ENCODE measurements at regions not wholly inside any gene's neighbourhood (a gene's known extent, or its start where the extent isn't known, plus 50 kb on each side); places are given as distances from the start of the nearest gene placed in this dataset.

DNA sequence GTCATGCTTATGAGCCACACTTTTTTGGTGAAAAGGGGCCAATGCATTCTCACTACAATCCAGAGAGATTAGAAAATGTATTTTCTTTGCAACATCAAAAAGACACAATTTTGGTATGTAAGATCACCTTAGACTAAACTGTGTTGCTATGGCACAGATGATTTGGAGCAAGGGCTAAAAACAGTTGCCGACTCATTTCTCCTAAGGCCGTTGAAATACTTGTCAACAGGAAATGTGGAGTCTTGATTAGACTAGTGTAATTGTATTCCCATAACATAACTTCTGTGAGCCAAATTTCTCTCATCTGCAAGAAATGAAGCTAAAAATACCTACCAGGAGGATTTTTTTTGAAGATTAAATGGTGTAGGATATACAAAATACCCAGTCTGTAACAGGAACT, 2547.7 kb downstream of the ARAP2 start:
- TF ChIP-seq RAD21 (IDR thresholded peaks at IDR 0.05; ENCODE audit: low read depth) (no peak), NFIC (IDR thresholded peaks at IDR 0.05) (no peak), EP300 (IDR thresholded peaks at IDR 0.05; ENCODE audit: borderline replicate concordance) (no peak), TEAD4 (IDR thresholded peaks at IDR 0.05) (no peak), CREB1 (IDR thresholded peaks at IDR 0.05; ENCODE audit: low read depth) (no peak), EGR1 (IDR thresholded peaks at IDR 0.05) (no peak)
- TF ChIP-seq, protein P1, sequence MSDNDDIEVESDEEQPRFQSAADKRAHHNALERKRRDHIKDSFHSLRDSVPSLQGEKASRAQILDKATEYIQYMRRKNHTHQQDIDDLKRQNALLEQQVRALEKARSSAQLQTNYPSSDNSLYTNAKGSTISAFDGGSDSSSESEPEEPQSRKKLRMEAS (IDR thresholded peaks at IDR 0.05): no peak
- TF ChIP-seq, protein P2, sequence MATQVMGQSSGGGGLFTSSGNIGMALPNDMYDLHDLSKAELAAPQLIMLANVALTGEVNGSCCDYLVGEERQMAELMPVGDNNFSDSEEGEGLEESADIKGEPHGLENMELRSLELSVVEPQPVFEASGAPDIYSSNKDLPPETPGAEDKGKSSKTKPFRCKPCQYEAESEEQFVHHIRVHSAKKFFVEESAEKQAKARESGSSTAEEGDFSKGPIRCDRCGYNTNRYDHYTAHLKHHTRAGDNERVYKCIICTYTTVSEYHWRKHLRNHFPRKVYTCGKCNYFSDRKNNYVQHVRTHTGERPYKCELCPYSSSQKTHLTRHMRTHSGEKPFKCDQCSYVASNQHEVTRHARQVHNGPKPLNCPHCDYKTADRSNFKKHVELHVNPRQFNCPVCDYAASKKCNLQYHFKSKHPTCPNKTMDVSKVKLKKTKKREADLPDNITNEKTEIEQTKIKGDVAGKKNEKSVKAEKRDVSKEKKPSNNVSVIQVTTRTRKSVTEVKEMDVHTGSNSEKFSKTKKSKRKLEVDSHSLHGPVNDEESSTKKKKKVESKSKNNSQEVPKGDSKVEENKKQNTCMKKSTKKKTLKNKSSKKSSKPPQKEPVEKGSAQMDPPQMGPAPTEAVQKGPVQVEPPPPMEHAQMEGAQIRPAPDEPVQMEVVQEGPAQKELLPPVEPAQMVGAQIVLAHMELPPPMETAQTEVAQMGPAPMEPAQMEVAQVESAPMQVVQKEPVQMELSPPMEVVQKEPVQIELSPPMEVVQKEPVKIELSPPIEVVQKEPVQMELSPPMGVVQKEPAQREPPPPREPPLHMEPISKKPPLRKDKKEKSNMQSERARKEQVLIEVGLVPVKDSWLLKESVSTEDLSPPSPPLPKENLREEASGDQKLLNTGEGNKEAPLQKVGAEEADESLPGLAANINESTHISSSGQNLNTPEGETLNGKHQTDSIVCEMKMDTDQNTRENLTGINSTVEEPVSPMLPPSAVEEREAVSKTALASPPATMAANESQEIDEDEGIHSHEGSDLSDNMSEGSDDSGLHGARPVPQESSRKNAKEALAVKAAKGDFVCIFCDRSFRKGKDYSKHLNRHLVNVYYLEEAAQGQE (IDR thresholded peaks at IDR 0.05; ENCODE audit: low read depth): no peak
- TF ChIP-seq, protein P3, sequence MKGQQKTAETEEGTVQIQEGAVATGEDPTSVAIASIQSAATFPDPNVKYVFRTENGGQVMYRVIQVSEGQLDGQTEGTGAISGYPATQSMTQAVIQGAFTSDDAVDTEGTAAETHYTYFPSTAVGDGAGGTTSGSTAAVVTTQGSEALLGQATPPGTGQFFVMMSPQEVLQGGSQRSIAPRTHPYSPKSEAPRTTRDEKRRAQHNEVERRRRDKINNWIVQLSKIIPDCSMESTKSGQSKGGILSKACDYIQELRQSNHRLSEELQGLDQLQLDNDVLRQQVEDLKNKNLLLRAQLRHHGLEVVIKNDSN (IDR thresholded peaks at IDR 0.05): no peak
